ENCODE measurements at regions not wholly inside any gene's neighbourhood (a gene's known extent, or its start where the extent isn't known, plus 50 kb on each side); places are given as distances from the start of the nearest gene placed in this dataset.

DNA sequence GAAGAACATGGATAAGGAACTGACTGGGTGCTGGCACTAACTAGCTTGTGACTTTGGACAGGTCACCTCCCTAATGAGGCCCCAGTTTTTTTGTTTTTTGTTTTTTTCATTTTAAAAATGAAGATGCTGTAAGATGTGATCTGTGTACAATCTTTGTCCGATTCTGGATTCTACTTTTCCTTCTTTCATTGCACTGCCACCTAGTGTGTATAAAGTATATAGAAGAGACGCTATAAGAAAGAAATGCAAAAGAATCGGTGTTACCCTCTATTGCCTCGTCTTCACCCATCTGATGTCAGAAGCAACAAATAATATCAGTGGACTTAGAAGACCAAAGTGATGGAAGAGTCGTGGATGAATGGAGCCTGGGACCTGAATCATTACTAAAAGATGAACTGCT is 58.6 kb upstream of the P2RY10 start:
- 46 to 50% methylated on average over 5 of the region's 5 CpGs for WGBS, 2 donors
- no peaks in the 10 kb centered on the region for H3K36me3 ChIP-seq
- intact Hi-C loops (cut with DNase I): no loop called here
- H3K4me3 ChIP-seq (replicated peaks in 1 of 3): no peak overlapping the region
- TF ChIP-seq POLR2A (IDR thresholded peaks at IDR 0.05): no peak
- TF ChIP-seq, protein P1, sequence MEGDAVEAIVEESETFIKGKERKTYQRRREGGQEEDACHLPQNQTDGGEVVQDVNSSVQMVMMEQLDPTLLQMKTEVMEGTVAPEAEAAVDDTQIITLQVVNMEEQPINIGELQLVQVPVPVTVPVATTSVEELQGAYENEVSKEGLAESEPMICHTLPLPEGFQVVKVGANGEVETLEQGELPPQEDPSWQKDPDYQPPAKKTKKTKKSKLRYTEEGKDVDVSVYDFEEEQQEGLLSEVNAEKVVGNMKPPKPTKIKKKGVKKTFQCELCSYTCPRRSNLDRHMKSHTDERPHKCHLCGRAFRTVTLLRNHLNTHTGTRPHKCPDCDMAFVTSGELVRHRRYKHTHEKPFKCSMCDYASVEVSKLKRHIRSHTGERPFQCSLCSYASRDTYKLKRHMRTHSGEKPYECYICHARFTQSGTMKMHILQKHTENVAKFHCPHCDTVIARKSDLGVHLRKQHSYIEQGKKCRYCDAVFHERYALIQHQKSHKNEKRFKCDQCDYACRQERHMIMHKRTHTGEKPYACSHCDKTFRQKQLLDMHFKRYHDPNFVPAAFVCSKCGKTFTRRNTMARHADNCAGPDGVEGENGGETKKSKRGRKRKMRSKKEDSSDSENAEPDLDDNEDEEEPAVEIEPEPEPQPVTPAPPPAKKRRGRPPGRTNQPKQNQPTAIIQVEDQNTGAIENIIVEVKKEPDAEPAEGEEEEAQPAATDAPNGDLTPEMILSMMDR (IDR thresholded peaks at IDR 0.05): peak in 1 of 6 experiments; percentile 10
- H3K27me3 ChIP-seq: no peaks in the 10 kb centered on the region
- no peak for DNase-seq
- H3K4me1 ChIP-seq: no peaks in the 10 kb centered on the region
- no peak overlapping the region for H3K27ac ChIP-seq
- no peaks in the 10 kb centered on the region for H3K9me3 ChIP-seq
